ENCODE measurements at regions not wholly inside any gene's neighbourhood (a gene's known extent, or its start where the extent isn't known, plus 50 kb on each side); places are given as distances from the start of the nearest gene placed in this dataset.

DNA sequence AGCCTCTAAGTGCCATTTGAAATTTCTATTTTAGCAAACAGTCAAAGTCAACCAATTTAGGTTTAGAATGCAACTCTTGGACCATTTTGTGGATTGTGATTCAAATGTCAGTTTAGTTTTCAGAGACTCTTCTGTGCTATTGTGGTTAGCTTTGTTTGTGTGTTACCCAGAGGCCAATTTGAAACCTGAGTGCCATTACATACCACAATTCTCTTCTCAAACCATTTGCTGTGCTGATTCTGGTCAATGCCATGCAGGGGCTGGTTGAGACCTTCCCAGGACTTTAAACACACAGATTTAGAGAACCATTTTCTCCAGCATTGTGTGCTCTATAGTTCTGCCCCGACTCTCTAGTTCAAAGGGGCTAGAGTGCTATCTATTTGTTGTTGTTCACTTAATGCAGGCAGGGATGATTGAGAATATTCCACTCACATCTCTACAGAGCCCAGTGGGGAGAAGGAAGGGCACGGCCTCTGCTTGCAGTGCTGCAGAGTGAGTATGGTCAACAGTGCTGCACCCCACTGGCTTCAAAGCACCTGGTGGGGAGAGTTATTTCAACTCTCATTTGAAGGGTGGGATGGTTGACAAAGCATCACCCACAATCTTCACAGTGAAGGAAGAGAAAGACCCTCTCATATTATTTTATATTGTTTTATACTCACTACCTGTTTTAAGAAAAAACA lies 738.2 kb downstream of the COL12A1 start:
- Histone ChIP-seq H3K9me3 (no peaks in the 10 kb centered on the region), H3K4me3 (ENCODE audit: low read depth, low read length) (no peak overlapping the region), H3K27me3 (no peaks in the 10 kb centered on the region), H3K4me1 (no peaks in the 10 kb centered on the region), H3K36me3 (no peaks in the 10 kb centered on the region)
- TF ChIP-seq, protein P1, sequence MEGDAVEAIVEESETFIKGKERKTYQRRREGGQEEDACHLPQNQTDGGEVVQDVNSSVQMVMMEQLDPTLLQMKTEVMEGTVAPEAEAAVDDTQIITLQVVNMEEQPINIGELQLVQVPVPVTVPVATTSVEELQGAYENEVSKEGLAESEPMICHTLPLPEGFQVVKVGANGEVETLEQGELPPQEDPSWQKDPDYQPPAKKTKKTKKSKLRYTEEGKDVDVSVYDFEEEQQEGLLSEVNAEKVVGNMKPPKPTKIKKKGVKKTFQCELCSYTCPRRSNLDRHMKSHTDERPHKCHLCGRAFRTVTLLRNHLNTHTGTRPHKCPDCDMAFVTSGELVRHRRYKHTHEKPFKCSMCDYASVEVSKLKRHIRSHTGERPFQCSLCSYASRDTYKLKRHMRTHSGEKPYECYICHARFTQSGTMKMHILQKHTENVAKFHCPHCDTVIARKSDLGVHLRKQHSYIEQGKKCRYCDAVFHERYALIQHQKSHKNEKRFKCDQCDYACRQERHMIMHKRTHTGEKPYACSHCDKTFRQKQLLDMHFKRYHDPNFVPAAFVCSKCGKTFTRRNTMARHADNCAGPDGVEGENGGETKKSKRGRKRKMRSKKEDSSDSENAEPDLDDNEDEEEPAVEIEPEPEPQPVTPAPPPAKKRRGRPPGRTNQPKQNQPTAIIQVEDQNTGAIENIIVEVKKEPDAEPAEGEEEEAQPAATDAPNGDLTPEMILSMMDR (IDR thresholded peaks at IDR 0.05; ENCODE audit: low read depth, low read length), result no peak
- no peak for DNase-seq

DNA sequence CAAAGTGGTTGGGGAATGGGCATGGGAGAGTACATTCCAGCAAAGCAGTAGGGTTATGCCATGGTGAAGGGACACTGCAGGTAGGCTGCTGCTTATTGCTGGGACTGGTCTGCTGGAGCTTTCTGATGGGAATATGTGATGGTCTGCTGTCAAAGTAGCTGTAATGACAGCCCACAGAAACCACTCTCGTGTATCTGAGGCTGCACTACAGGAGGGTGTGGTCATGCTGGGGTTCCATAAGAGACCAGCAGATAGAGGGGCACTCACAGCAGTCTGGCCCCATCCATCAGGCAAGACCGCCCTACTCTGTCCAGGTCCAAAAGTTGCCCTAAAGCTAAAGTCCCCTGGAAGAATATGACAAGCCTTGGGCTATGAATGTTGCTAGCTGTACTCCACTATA lies 739.3 kb downstream of the COL12A1 start:
- no peak for DNase-seq
- no peaks in the 10 kb centered on the region for H3K4me1 ChIP-seq
- no peaks in the 10 kb centered on the region for H3K27me3 ChIP-seq
- TF ChIP-seq, protein P1 (IDR thresholded peaks at IDR 0.05; ENCODE audit: low read depth, low read length), result no peak
- H3K9me3 ChIP-seq, result no peaks in the 10 kb centered on the region
- no peaks in the 10 kb centered on the region for H3K36me3 ChIP-seq
- H3K4me3 ChIP-seq (ENCODE audit: low read depth, low read length), result no peak overlapping the region

DNA sequence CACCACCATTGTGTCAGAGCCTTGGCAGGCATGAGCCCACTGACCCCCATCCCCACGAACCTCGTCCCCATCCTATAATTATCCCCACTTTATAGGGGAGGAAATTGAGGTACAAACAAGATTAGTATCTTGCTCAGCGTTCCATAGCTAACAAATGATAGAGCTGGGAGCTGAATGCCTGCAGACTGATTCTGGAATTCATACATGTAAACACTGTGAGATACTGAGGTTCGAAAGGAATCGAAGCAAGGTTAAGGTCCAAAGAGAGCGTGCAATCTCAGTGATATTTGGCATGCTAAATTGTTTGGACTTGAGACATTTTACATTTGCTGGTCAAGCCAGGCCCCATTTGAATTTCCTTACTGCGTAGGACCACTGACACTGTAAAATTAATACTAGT lies 746.6 kb downstream of the COL12A1 start:
- Histone ChIP-seq H3K4me1 (no peaks in the 10 kb centered on the region), H3K27me3 (no peaks in the 10 kb centered on the region), H3K36me3 (no peaks in the 10 kb centered on the region), H3K9me3 (no peaks in the 10 kb centered on the region; the same call in 1 of the 2 replicates), H3K4me3 (ENCODE audit: low read depth, low read length) (no peak overlapping the region)
- TF ChIP-seq, protein P1 (IDR thresholded peaks at IDR 0.05; ENCODE audit: low read depth, low read length), result no peak
- no peak for DNase-seq

DNA sequence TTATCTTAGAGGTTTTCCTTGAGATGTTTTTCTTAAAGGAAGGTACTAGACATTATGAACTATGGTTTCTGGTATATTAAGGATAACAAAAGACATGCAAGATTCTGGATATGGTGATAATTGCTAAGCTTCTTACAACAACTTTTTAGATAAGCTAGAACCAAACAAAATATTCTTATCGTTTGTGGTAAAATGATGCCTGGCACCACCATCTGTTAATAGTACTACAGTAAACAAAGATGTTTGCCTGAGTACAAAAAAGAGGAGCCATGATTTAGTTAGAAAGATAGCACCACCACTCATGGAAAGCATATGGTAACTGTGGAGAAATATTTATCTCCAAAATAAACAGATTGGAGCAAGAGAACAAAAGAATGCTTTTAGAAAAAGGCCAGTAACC lies 747.3 kb downstream of the COL12A1 start:
- TF ChIP-seq, protein P1 (IDR thresholded peaks at IDR 0.05; ENCODE audit: low read depth, low read length), result no peak
- H3K27me3 ChIP-seq, result no peaks in the 10 kb centered on the region
- no peak for DNase-seq
- H3K4me3 ChIP-seq (ENCODE audit: low read depth, low read length), result no peak overlapping the region
- no peaks in the 10 kb centered on the region; the same call in 1 of the 2 replicates for H3K9me3 ChIP-seq
- no peaks in the 10 kb centered on the region for H3K4me1 ChIP-seq
- H3K36me3 ChIP-seq, result no peaks in the 10 kb centered on the region

DNA sequence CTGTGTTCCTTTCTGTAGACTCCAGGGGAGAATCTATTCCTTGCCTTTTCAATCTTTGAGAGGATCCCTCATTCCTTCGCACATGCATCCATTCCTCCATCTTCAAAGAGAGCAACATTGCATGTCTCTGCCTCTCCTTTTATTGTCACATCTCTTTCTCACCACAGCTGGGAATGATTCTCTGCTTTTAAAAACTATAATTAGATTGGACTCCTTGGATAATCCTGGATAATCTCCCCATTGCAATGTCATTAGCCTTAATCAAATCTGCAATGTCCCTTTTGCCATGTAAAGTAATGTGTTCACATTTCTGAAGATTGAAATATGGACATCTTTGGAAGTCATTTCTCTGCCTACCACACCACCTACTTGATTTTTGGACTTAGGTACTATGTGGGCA lies 750.1 kb downstream of the COL12A1 start:
- Histone ChIP-seq H3K36me3 (no peaks in the 10 kb centered on the region), H3K4me1 (no peaks in the 10 kb centered on the region), H3K4me3 (ENCODE audit: low read depth, low read length) (no peak overlapping the region), H3K27me3 (no peaks in the 10 kb centered on the region), H3K9me3 (no peaks in the 10 kb centered on the region; the same call in 1 of the 2 replicates)
- DNase-seq, result no peak
- TF ChIP-seq, protein P1 (IDR thresholded peaks at IDR 0.05; ENCODE audit: low read depth, low read length), result no peak

DNA sequence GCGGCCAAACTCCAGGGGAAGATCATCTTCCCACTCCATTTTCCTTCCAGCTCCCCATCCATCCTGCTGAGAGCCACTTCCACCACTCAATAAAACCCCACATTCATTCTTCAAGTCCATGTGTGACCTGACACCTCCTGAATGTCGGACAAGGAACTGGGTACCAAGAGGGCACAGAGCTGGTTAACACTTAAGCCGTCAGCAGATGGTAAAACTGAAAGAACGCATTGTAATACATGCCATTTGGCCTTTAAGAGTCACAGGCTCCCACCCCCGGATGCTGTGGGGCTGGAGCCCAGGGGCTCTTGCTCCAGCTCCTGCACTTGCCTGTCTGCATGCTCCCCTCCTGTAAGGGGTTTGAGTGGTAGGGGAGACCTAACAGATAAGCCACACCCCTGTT lies 753.9 kb downstream of the COL12A1 start:
- TF ChIP-seq, protein P1 (IDR thresholded peaks at IDR 0.05; ENCODE audit: low read depth, low read length), result no peak
- no peaks in the 10 kb centered on the region for H3K4me1 ChIP-seq
- no peak for DNase-seq
- H3K27me3 ChIP-seq, result no peaks in the 10 kb centered on the region
- H3K9me3 ChIP-seq, result no peaks in the 10 kb centered on the region; the same call in 1 of the 2 replicates
- no peak overlapping the region for H3K4me3 ChIP-seq (ENCODE audit: low read depth, low read length)
- no peaks in the 10 kb centered on the region for H3K36me3 ChIP-seq
